HG02885 (cell line): ENCODE measurements at regions not wholly inside any gene's neighbourhood (a gene's known extent, or its start where the extent isn't known, plus 50 kb on each side); places are given as distances from the start of the nearest gene placed in this dataset.

Experiments used
- ATAC-seq: cut with Tn5 transposase; IDR thresholded peaks from one replicate; pipeline ENCODE4 v1.9.1; 2021; ENCODE audit warnings: mild to moderate bottlenecking; ENCODE audit not compliant: unreplicated experiment, poor library complexity

DNA sequence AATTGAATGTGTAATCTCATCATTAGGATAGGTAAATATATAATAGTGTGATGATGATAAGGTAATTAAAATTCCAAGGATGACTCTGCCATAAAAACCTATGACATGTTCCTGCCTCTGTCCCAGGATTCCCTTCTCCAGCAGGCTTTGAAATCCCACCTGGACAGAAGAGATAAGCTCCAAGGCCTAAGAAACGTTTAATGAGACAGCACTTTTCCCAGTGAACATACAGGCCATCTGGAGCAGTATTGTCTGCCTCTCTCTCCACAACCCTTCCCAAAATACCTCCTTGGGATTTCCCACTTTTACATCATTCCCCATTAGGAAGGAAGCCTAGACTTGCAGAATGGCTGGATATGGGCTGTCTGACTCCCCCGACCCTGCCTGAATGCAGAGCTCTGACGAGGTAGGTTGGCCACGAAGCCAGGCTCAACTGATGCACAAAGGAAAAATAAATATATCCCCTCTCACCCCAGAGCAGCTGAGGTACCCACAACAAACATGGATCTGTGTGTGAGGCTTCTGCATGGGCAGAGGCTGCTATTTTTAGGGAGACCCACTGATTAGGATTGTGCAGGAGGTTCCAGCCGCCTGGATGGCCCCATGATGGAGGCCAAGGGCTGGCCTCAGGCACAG is 71.0 kb downstream of the TMPRSS5 start:
- ATAC-seq: no peak

DNA sequence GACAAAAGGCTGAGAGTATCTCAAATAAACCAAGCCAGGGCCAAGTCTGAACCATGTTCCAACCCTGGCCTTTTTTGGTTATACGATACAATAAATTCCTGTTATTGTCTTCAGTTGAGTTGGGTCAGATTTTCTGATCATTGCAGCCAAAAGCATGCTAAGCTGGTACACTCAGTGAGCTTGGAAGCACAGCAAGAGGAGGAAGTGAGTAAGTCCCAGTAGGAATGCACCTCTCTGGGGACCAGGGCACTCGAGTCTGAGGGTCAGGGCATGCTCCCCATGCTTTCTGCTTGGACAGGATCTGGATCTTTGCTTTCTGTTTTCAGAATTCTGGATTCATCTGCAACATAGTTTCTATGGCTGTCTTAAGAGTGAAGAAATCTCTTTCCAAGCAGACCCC is 73.1 kb downstream of the TMPRSS5 start:
- ATAC-seq: no peak

DNA sequence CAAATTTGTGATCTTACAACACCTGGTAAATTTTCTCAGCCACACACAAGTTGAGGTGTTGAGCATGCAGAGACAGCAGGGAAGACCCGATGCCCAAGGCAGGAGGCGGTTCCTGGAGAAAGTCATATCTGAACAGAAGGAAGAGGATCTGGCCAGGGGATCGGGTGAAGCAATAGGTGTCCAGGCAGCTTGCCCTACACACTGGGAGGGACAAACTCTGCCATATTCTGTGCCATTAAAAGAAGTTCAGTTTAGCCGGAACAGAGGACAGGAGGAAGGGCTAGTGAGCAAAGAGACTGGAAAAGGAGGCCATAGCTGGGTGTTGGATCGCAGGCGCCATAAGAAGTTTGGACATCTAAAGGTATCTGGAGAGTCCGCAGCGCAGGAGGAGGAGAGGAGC is 76.5 kb downstream of the TMPRSS5 start:
- no peak for ATAC-seq

DNA sequence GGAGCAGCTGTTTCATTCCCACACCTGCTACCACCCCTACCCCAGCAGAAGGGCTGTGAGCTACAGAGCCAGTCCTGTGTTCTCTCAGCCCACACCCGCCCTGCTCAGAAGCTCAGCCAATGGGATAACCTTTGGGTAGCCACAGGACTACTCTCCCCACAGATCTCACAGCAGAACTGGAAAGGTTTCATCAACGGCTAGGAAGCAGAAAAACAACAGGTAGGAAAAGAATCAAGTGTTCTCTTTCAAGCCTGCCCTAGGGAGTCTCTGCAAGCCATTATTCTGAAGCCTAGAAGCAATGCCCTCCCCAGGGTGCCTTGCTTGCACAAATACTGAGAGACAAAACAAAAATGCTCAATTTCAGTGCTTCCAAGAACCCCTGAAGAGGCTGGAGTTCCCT is 77.2 kb downstream of the TMPRSS5 start:
- no peak for ATAC-seq

DNA sequence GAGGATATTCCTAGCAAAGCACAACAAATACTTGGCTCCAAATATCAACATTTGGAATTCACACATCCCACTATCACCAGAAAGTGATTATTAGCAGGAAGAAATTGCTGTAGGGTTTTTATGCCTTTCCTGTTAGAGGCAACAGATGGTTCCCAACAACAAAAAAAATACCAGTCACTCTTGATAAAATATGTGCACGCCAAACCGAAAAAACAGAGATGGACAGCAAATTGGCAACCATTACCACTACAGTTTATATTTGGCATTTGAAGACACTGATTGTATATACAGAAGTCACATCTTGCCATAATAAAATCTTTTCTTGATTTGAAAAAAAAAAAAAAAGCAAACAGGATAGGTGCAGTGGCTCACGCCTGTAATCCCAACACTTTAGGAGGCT is 78.2 kb downstream of the TMPRSS5 start:
- no peak for ATAC-seq

DNA sequence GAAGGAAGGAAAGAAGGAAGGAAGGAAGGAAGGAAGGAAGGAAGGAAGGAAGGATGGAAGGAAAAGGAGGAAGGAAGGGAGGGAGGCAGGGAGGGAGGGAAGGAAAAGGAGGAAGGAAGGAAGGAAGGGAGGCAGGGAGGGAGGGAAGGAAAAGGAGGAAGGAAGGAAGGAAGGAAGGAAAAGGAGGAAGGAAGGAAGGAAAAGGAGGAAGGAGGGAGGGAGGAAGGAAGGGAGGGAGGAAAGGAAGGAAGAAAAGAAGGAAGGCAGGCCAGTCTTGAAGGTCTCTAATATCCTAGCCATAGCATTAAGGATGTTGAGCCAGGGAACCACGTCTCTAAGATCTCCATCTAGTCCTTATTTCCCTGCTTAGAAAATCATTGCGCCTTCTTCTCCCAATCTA is 78.8 kb downstream of the TMPRSS5 start:
- no peak for ATAC-seq

DNA sequence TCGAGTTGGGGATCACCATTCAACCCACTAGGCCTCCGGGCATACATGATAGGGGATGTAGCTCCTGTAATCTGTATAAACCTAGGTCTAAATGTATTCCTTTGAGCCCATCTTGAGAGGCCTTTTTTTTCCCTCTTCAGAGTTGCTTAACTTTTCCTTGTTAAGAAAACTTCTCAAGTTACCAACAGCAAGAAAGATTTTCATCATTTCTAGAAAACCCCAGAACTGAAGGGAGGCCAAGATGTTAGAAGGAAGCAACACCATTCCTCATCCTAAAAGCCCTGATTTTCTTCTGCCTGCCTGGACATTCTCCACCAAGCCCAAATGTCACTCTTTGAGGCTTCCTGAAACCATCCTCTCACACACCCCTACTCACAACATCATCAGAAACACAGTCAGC is 79.4 kb downstream of the TMPRSS5 start:
- no peak for ATAC-seq

DNA sequence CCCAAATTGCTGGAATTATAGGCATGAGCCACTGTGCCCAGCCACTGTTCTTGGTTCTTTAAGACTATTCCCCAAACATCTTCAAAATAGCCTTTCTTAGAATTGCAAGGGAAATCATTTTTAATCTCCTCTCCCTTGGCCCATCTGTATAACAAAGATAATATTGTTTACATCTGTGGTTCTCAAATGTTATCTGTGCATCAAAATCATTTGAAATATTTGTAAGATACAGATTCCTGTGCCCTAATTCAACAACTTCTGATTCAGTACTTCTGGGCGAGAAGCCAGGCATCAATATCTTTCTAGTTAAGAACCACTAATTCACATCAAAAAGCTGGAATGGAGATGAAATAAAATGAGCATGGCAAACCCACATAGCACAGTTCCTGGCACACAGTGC is 83.0 kb downstream of the TMPRSS5 start:
- no peak for ATAC-seq

DNA sequence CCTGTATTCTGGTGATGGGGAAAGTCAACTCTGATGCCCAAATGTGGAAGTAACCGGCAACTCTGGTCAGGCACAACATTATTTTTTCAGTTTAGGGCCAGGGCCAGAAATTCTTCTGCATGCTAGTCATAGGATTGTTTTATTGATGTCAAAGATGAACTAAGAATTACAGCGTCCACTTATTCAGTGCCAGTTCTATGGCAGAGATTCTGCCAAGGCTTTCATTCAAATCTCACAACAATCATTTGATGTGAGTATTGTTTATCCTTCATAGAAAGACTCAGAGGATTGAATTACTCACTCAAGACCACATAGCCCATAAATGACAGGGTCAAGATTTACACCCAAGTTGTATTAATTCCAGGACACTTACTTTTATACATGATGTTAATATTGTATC is 87.7 kb downstream of the TMPRSS5 start:
- no peak for ATAC-seq

DNA sequence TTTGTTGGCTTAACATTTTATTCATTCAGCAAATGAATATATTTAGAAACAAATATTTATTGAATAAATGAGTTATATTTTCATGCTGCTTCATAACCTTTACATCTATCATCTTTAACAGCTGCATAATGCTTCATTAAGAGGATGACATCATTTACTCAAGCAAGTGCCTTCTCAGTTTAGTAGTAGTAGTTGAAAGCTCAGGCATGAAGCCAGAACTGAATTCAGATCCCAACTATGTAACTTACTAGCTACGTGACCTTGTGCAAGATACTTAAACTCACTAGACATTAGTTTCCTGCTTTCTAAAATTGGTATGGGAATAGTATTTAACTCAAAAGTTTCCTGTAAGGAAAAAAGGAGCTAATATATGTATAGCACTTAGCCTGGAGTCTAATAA is 90.3 kb downstream of the TMPRSS5 start:
- no peak for ATAC-seq

DNA sequence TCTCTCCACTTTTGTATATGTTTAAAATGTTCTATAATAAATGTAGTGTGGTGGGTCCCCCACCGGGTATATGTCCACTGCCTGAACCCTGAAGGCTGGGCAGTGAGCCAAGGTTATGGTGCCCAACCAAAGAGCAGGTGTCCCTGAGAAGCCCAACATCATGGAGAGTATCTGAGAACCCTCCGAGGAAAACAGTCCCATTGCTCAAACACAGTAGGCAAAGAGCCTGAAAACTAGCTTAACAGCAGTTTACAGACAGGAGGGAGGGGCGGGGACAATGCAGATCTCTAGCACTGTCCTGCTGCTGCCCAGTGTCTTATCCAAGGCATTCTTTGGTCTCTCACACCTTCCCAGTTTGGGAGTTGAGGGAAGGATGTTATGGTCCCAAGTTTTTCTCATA is 91.0 kb downstream of the TMPRSS5 start:
- no peak for ATAC-seq

DNA sequence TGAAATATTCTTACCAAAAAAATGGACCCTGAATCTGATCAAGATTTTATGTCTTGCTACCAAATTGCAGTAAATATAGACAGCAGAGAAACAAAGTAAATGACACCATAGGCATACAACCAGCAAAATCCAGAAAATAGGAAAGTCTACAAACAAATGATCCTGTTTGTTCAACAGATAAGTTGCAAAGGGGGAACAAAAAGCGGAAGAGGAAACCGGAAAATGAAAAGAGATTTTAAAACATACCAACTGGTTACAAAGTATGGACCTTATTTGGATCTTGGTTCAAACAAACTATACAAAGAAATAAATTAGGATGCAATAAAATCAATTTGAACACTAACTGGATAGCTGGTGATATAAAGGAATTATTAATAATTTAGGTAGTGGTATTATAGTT is 92.0 kb downstream of the TMPRSS5 start:
- no peak for ATAC-seq

DNA sequence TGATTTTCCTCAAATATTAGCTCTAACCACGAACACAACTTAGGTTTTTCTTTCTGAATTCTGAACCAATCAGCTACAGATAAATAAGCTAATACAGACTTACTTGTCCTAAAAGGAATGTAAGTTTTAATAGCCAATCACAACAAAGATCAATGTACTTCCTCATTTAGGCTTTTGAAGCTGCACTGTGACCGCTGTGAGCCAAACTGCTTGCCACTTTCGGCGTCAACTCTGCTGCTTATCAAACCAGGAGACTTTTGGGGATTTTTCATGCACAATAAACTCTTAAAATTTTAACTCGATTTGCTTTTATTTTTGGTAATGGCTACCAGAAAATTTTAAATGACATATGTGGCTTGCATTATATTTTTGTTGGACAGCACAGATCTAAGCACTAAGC is 92.5 kb downstream of the TMPRSS5 start:
- ATAC-seq: no peak

DNA sequence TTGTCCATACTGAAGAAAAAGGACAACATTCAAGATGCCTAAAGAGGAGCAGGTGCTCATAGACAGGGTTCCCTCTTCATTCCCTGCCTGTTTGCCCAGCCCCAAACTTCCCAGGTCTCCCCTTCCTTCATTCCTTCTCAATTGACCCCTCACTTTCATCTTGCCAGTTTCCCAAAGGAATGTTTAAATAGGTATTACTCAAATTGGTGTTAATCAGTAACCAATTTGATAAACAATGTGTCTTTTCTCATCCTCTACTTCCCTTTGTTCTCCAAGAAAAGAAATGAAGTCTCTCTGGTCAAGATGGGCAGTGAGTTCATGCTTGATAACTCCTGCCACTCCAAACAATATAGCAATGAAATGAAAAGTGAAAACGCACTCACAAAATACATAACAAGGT is 101.9 kb downstream of the TMPRSS5 start:
- ATAC-seq: no peak

DNA sequence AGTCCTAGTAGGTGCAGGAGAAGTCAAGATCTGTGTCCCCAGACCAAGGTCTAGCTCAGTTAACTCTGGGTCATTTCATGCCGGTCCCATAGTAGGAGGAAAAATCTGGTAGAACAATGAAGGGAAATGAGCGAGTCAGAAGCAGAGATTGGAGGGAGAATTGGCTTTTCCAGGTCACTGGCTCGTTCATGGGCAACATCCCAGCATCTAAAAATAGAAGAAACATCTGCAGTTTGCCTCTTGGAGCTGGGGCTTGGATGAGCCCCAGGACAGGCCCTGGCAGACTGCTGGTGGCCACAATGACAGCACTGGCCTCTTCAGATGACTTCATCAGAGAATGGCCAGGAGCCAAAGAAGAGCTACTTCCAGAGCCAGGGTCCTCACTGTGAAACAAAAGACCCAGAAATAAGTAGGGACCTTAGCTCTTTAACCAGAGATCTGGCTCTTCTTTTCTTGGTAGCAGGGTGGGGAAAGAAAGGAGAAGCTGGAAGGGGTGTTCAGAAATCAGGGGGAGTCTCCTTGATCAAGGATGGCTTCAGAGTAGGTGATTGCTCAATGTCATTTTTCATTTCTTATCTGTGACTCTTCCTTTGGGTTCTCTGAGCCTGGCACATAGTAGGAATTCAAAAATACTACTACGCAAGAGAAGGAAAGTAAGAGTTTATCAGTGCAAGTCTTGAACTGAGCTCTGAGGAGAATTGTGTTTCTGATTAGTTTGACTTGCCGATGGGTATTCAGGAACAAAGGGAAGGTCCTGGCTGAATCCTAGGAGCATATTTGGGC is 102.6 kb downstream of the TMPRSS5 start:
- no peak for ATAC-seq

DNA sequence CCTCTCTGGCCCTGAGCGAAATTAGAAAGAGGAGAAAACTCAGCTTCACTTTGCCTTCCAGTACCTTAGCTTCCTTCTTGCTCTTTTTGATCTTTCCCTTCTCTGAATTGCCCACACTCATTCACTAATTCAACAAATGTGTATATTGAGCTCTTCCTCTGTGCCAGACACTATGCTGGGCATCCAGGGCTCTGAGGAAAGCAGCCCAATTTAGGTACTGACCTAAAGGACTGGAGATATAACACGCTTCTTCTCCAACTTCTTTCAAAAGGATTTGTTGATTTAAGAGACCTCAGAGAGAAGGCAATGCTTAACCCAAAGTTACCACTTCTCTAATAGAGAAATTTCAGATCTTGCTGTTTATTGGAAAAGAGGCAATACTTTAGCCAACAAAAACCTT is 103.6 kb downstream of the TMPRSS5 start:
- ATAC-seq: no peak

DNA sequence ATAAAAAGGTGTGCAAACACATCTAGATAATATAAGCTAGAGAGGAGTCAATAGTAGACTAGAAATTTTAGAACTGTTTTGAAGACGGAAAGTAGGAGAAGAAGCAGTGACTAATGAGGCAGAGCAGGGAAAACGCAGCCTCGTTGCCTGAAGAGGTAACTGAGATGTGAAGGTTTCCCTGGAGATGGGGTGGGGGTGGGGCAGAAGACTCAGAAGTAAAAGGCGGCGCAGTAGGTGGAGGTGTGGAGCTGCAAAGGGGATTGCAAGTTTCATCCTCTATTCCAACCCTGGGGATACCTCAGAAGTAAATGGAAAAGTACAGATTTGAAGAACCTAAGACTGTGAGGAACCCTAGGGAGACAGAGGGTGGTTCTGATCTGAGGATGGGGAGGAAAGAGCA is 109.5 kb downstream of the TMPRSS5 start:
- ATAC-seq: no peak

DNA sequence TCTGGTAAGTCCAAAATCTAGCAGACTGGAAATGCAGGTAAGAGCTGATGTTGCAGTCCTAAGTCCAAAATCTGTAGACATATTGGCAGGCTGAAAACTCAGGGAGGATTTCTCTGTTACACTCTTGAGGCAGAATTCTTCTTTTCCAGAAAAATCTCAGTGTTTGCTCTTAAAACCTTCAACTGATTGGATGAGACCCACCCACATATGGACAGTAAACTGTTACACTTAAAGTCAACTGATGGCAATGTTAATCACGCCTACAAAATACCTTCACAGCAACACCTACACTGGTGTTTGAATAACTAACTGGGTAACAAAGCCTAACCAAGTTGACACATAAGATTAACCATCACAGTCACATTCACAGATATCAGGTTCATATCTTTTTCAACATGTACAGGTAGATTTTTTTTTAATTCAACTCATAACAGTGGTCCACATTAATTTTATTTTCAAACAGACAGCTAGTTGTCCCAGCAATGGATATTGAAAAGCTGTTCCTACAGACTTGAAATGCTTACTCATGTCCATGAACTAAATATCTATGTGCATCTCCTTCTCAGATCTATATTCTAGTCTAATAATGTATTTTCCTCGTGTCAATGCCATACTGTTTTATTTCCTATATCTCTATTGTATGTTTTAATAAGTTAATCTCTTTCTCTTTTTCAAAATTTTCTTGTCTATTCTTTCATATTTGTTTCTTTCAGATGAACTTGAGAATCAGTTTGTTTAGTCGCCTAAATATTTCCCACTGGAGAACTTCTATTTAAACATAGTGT is 110.1 kb downstream of the TMPRSS5 start:
- no peak for ATAC-seq

DNA sequence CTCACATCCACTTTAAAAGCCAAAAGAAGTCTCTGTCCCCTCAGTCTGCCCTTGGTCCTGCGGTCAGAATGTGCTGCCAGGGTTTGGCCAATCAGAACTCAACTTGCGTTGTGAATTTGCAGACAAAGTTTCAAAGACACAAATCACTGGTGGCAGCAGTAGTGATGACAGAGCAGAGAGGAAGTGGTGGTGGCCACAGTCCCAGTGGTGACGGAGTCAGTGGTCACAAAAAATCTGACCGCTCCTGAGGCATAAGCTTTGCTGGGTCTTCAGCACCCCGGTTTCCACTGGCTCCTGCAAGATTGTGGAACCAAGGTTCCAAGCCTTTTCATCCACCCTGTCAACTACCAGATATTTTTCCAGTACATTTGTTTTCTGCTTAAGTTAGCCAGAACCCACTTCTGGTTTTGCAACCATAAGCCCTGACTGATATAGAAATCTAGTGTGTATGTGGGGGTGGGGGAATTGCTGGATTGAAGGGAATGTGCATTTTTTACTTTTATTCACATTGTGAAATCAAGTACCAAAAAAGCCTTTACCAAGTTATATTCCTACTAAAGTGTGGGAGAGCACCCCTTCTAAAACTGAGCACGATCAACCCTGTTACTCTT is 112.3 kb downstream of the TMPRSS5 start:
- ATAC-seq: peak; percentile 94

DNA sequence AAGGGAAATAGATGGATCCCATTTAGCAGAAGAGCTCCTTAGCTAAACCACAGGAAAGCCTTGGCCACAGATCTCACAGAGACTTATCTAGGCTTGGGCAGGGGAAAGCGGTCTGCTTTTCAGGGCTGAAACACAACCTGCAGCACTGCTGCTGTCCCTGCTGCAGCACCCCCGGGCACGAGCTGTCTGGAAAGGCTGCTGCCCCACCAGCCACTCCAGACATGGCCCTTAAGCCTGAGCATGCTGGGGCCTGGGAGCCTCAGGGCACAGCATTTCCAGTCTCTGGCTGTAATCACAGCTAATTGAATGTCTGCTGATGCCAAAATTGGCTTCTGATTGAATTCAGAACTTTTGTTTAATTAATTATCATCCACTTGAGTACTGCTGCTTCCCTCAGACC is 115.0 kb downstream of the TMPRSS5 start:
- no peak for ATAC-seq

DNA sequence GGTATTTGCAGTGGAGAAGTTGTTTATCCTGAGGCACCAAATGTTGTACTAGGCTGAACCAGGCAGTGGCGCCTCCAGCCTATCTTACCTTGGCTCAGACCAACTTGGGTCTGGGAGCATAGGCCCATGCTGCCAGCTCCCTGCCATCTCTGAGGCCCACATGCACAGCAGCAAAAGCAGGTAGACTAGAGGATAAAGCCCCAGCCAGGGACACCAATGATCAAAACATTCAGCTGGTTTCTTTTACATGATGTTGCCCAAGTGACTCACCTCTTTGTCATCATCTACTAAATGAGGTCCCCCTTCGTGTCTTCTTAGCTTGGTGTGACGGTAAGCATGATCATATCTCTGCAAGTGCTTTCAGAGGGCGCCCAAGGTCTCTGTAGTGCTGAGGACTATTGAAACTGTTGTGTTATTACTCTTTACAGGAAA is 112.1 kb upstream of the DRD2 start:
- peak; percentile 92 for ATAC-seq
